Coronary artery (tissue), 2 donors: ENCODE measurements at regions not wholly inside any gene's neighbourhood (a gene's known extent, or its start where the extent isn't known, plus 50 kb on each side); places are given as distances from the start of the nearest gene placed in this dataset.

Source experiments
- DNase-seq: peaks from one replicate; pipeline ENCODE4 v3.0.0-alpha.2; 2017; ENCODE audit warnings: low spot score
- H3K27ac ChIP-seq, 2 donors: fragments of 200-600 bp; sonication (generic); one replicate each; pipeline ENCODE4 v1.5.1; 2016 to 2019
- H3K4me3 ChIP-seq: fragments of 200-600 bp; sonication (generic); 2 replicates; pipeline ENCODE4 v1.5.1; 2016; ENCODE audit warnings: mild to moderate bottlenecking, moderate library complexity
- CTCF ChIP-seq: fragments of 200-600 bp; sonication (generic); IDR thresholded peaks from one replicate; pipeline ENCODE4 v1.5.1; 2019; ENCODE audit warnings: antibody characterized with exemption

GRCh38 chr18:8458546-8459215 is 150.6 kb upstream of the RAB12 start:
- no peak for DNase-seq
- Histone ChIP-seq H3K4me3 (no peak overlapping the region), H3K27ac (no peak overlapping the region)
- TF ChIP-seq CTCF: no peak

- Histone ChIP-seq H3K4me3 (no peak overlapping the region), H3K27ac (no peak overlapping the region)
- no peak for DNase-seq
- TF ChIP-seq CTCF: no peak
These were observed 148.5 kb upstream of the RAB12 start for GRCh38 chr18:8460748-8461147.

GRCh38 chr18:8461544-8461943 is 147.7 kb upstream of the RAB12 start:
- TF ChIP-seq CTCF: no peak
- no peak overlapping the region for H3K27ac ChIP-seq
- H3K4me3 ChIP-seq: no peak overlapping the region
- DNase-seq: no peak

- H3K4me3 ChIP-seq: no peak overlapping the region
- DNase-seq: no peak
- no peak for TF ChIP-seq CTCF
- no peak overlapping the region for H3K27ac ChIP-seq
These were observed 146.5 kb upstream of the RAB12 start for GRCh38 chr18:8462651-8463185.

GRCh38 chr18:8463791-8464190 is 145.4 kb upstream of the RAB12 start:
- no peak overlapping the region for H3K27ac ChIP-seq
- no peak for TF ChIP-seq CTCF
- H3K4me3 ChIP-seq: no peak overlapping the region
- no peak for DNase-seq

- DNase-seq: no peak
- TF ChIP-seq CTCF: no peak
These were observed 141.0 kb upstream of the RAB12 start for GRCh38 chr18:8468191-8468590.

GRCh38 chr18:8468921-8469335 is 140.3 kb upstream of the RAB12 start:
- no peak for TF ChIP-seq CTCF
- Histone ChIP-seq H3K4me3 (no peak overlapping the region), H3K27ac (no peak overlapping the region)
- no peak for DNase-seq

More at GRCh38 chr18:8468191-8468590, 141.0 kb upstream of the RAB12 start:
- Histone ChIP-seq H3K4me3 (no peak overlapping the region), H3K27ac (no peak overlapping the region)
